HepG2 (cell line): ENCODE measurements at regions not wholly inside any gene's neighbourhood (a gene's known extent, or its start where the extent isn't known, plus 50 kb on each side); places are given as distances from the start of the nearest gene placed in this dataset.

Source experiments
- ATAC-seq: fragments of 200-7000 bp; cut with Tn5 transposase; 3 replicates; pipeline ENCODE4 v1.9.1; 2020; ENCODE audit warnings: mild to moderate bottlenecking, moderate library complexity
- BruUV-seq: library from RNA; stranded (reverse); fragments of 400-500 nt; replicated peaks from 2 replicates; lab custom pipeline; 2021; lab: Mats Ljungman, UMichigan
- CTCF ChIA-PET: fragments of 300-600 bp; formaldehyde crosslinking; extraction: SDS; loops from one replicate; lab custom pipeline; 2021; ENCODE audit warnings: low total read pairs, inconsistent platforms, low intra/inter-chr PET ratio; lab: Yijun Ruan, JAX
- POLR2A ChIA-PET: fragments of 350-600 bp; sonication (Branson Sonifier 250); formaldehyde crosslinking; loops from one replicate; lab custom pipeline; 2020; ENCODE audit warnings: antibody characterized with exemption, inconsistent platforms; lab: Yijun Ruan, JAX
- DNase-seq: peaks from one replicate; pipeline ENCODE4 v3.0.0-alpha.2; 2015; ENCODE audit warnings: low spot score
- FAIRE-seq: peaks from 3 replicates; lab custom pipeline; 2011; peaks lifted over from hg19 to GRCh38; lab: Jason Lieb, UNC
- H2AFZ ChIP-seq: one replicate; pipeline ENCODE4 v1.6.1; 2011; ENCODE audit warnings: low read length, inconsistent platforms
- H3K27ac ChIP-seq: fragments of 300-600 bp; 3 replicates; pipeline ENCODE4 v1.8.0; 2011; ENCODE audit warnings: mixed run types, mild to moderate bottlenecking, mixed read lengths, low read length, inconsistent platforms; ENCODE audit not compliant: insufficient read depth; ENCODE audit errors: extremely low read length
- H3K27me3 ChIP-seq, 2 experiments: fragments of 200-600 bp in 1 of 2; 2 replicates in 1 of 2; 3 replicates in 1 of 2; pipeline versions ENCODE4 v1.6.0 to v1.8.0; 2011; ENCODE audit warnings: low read length in 2 of 2, mild to moderate bottlenecking in 2 of 2, moderate library complexity in 2 of 2, inconsistent platforms in 1 of 2; ENCODE audit not compliant: insufficient read depth in 2 of 2, control insufficient read depth in 1 of 2
- H3K36me3 ChIP-seq, 2 experiments: fragments of 200-600 bp in 1 of 2; replicated peaks in 1 of 2; 2 replicates in 1 of 2; 3 replicates in 1 of 2; pipeline versions ENCODE4 v1.5.1 to v1.8.0; 2011; ENCODE audit warnings: low read length in 2 of 2, inconsistent platforms in 1 of 2; ENCODE audit not compliant: insufficient read depth in 2 of 2, control insufficient read depth in 1 of 2
- H3K4me1 ChIP-seq: 2 replicates; pipeline ENCODE4 v1.5.1; 2012; ENCODE audit warnings: low read length, inconsistent platforms; ENCODE audit not compliant: insufficient read depth
- H3K4me2 ChIP-seq: 2 replicates; pipeline ENCODE4 v1.6.0; 2011; ENCODE audit warnings: low read depth, low read length, inconsistent platforms
- H3K4me3 ChIP-seq, 3 experiments: fragments of 200-600 bp in 1 of 3; sonication (generic), shearing (Covaris generic) in 1 of 3; replicated peaks in 1 of 3; 2 replicates each; pipeline ENCODE4 v1.5.1; 2011 to 2016; ENCODE audit warnings: low read length in 3 of 3, inconsistent platforms in 2 of 3, low read depth in 2 of 3, mild to moderate bottlenecking in 2 of 3, control low read depth in 1 of 3, mixed read lengths in 1 of 3; ENCODE audit not compliant: insufficient read depth in 1 of 3
- H3K79me2 ChIP-seq: one replicate; pipeline ENCODE4 v1.6.1; 2011; ENCODE audit warnings: low read length, inconsistent platforms; ENCODE audit not compliant: insufficient read depth
- H3K9ac ChIP-seq: 2 replicates; pipeline ENCODE4 v1.6.0; 2011; ENCODE audit warnings: mild to moderate bottlenecking, low read depth, low read length, inconsistent platforms; ENCODE audit not compliant: insufficient read depth
- H3K9me3 ChIP-seq: 2 replicates; pipeline ENCODE4 v1.5.1; 2012; ENCODE audit warnings: mild to moderate bottlenecking, low read length
- H4K20me1 ChIP-seq: 2 replicates; pipeline ENCODE4 v1.6.0; 2011; ENCODE audit warnings: inconsistent platforms, mild to moderate bottlenecking, low read length, moderate library complexity; ENCODE audit not compliant: insufficient read depth
- AGO2 ChIP-seq: fragments of 200-400 bp; formaldehyde crosslinking; optimal IDR thresholded peaks from 2 replicates; pipeline ENCODE3; 2017; ENCODE audit warnings: mild to moderate bottlenecking, low read depth, low read length, moderate library complexity
- HNRNPUL1 ChIP-seq: fragments of 200-400 bp; formaldehyde crosslinking; IDR thresholded peaks from 2 replicates; pipeline ENCODE4 v1.6.1; 2017; ENCODE audit warnings: low read depth, mild to moderate bottlenecking, low read length, moderate library complexity
- MNT ChIP-seq: fragments of 450-650 bp; IDR thresholded peaks from 2 replicates; pipeline ENCODE4 v1.6.1; 2016
- MTA3 ChIP-seq: sonication (generic); formaldehyde crosslinking; IDR thresholded peaks from 2 replicates; pipeline ENCODE4 v1.4.0; 2020; ENCODE audit warnings: missing genetic modification reagents
- POLR2G ChIP-seq: fragments of 200-400 bp; formaldehyde crosslinking; IDR thresholded peaks from 2 replicates; pipeline ENCODE4 v1.6.1; 2018; ENCODE audit warnings: mild to moderate bottlenecking, low read depth, low read length, moderate library complexity
- RBFOX2 ChIP-seq: fragments of 200-400 bp; formaldehyde crosslinking; IDR thresholded peaks from 2 replicates; pipeline ENCODE4 v1.6.1; 2017; ENCODE audit warnings: low read depth, mild to moderate bottlenecking, low read length
- SALL2 ChIP-seq: sonication (generic); formaldehyde crosslinking; IDR thresholded peaks from 2 replicates; pipeline ENCODE4 v1.8.1; 2023; ENCODE audit warnings: mild to moderate bottlenecking, missing genetic modification reagents, inconsistent platforms
- ZBTB8A ChIP-seq: sonication (generic); formaldehyde crosslinking; IDR thresholded peaks from 2 replicates; pipeline ENCODE4 v1.4.0; 2020; ENCODE audit warnings: mild to moderate bottlenecking, low read depth, missing genetic modification reagents, borderline replicate concordance
- ZNF138 ChIP-seq: sonication (generic); formaldehyde crosslinking; IDR thresholded peaks from 2 replicates; pipeline ENCODE4 v1.5.0; 2020; ENCODE audit warnings: mild to moderate bottlenecking, low read depth, missing genetic modification reagents
- ZNF530 ChIP-seq: sonication (generic); formaldehyde crosslinking; IDR thresholded peaks from 2 replicates; pipeline ENCODE4 v1.5.0; 2020; ENCODE audit warnings: low read depth, mild to moderate bottlenecking, missing genetic modification reagents
- ZNF629 ChIP-seq: sonication (generic); formaldehyde crosslinking; conservative IDR thresholded peaks from 2 replicates; pipeline ENCODE4 v1.5.0; 2020; ENCODE audit warnings: missing genetic modification reagents
- WGBS: methylation state at CpG from one replicate; pipeline ENCODE4 v1.1.6; 2017; ENCODE audit warnings: low lambda C conversion rate; 5-methylcytosine and 5-hydroxymethylcytosine counted together
- in situ Hi-C: cut with HindIII; loops from 2 replicates; pipeline ENCODE4 v1.10.0; 2017; ENCODE audit warnings: low pct_unique_long_range_greater_than_20kb; ENCODE audit not compliant: extremely low pct_ligation_motif_present
- intact Hi-C: fragments of 100-400 bp; cut with micrococcal nuclease; formaldehyde crosslinking; loops from one replicate; pipeline ENCODE4 v1.10.0; 2022; ENCODE audit not compliant: unreplicated experiment

DNA sequence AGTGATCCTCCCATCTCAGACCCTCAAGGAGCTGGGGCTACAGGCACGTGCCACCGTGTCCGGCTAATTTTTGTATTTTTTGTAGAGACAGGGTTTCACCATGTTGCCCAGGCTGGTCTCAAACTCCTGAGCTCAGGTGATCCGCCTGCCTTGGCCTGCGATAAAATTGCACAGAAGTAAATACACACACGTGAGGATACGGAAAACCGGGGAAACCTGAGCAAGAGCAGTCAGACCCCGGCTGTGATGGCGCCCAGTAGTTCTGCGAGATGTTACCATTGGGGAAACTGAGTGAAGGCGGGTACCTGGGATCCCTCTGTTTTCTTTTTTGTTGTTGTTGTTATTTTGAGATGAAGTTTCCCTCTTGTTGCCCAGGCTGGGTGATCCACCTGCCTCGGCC, 114.9 kb downstream of the C9orf50 start (continued):
- TF ChIP-seq ZNF530 (CRISPR knock-in tag) (no peak), ZBTB8A (no peak)

- POLR2A ChIA-PET, result interaction anchor here (1.0 to 5.1 kb wide), 2 partner anchors 8 to 101 kb away, joined by 3 to 33 read pairs; no protein-coding TSS in a partner anchor
These were observed 115.5 kb downstream of the C9orf50 start for GRCh38 chr9:129505270-129505902.

More at GRCh38 chr9:129505270-129505902, 115.5 kb downstream of the C9orf50 start:
- Histone ChIP-seq H3K4me1 (peaks cover 15% of the 10 kb centered on the region), H3K27me3 (no peaks in the 10 kb centered on the region), H3K79me2 (no peaks in the 10 kb centered on the region), H3K4me2 (no peak overlapping the region), H4K20me1 (no peaks in the 10 kb centered on the region), H3K4me3 (no peak overlapping the region), H3K27ac (no peak overlapping the region), H3K36me3 (no peaks in the 10 kb centered on the region), H2AFZ (no peak overlapping the region), H3K9me3 (no peaks in the 10 kb centered on the region), H3K9ac (no peak overlapping the region)
- WGBS, result 95% methylated on average over 17 of the region's 22 CpGs
- TF ChIP-seq AGO2 (peak; percentile 95), POLR2G (peak; percentile 48), RBFOX2 (0 out of 2 replicates have a peak, but pooled peaks have one; percentile 34), HNRNPUL1 (no peak), ZNF138 (CRISPR knock-in tag) (no peak), MNT (no peak), SALL2 (CRISPR knock-in tag) (0 out of 2 replicates have a peak, but pooled peaks have one; percentile 35), MTA3 (CRISPR knock-in tag) (no peak), ZNF629 (CRISPR knock-in tag) (peak; percentile 56)
- intact Hi-C loops (no loop called here), in situ Hi-C loops (no loop called here)
- FAIRE-seq, result no peak
- CTCF ChIA-PET, result no interaction called here
- no peak for ATAC-seq
- BruUV-seq, result no TSS peak
- no peak for DNase-seq
